ENCODE measurements at regions not wholly inside any gene's neighbourhood (a gene's known extent, or its start where the extent isn't known, plus 50 kb on each side); places are given as distances from the start of the nearest gene placed in this dataset.

DNA sequence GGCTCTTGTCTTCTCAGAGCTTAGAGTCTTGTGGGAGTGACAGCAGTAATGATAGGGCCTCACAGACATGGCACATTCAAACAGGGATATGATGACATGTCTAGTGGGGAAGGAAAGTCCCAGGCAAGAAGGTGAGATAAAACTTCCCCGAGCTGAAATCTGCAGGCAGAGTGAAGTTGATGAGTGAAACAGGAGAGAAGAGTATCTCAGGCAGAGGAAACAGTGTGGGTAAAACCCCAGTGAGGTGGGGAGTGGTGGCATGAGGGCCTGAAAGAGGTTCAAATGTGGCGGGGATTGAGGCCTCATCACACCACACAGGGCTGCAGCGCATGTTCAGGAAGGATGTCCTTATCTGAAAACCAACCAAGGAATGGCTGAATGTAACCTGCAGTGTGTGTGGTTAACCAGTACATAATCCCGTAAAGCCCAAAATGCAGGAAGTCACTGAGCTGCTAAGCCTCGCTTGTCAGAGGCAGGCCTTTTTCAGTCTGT, 153.8 kb upstream of the E2F8 start:
- no peak for DNase-seq

- DNase-seq = no peak
These were observed 153.2 kb upstream of the E2F8 start for GRCh38 chr11:19393941-19394340.

DNA sequence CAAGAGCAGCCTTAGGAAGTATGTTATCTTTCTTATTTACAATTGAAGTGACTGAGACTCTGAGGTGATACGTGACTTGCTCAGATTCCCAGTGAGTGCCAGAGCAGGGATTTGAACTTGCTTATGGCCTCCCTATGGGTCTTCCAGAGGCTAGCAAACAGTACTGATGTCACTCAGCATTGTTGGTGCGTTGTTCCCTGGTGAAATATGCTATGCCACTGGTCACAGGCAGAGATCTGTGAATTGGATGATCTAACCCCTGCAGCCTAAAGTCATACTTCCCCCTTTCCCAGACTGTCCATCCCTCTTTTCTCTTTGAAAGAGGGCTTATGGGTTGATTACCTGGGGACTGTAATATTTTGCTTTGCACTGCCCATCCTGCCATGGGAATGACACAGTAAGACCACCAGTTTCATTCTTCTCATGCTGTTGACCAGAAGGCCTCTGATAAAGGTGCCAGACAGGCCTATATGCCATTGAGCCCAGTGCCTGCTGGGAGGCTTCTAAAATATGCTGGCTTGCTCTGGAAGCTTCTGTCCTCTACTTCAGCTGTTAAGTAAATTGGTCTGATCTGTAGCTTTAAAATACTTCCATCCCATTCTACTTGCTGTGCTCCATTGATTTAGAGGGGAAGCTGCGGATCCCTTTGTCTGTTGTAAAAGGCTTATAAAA, 152.2 kb upstream of the E2F8 start:
- no peak for DNase-seq

- DNase-seq = no peak
These were observed 151.6 kb upstream of the E2F8 start for GRCh38 chr11:19392321-19392720.

DNA sequence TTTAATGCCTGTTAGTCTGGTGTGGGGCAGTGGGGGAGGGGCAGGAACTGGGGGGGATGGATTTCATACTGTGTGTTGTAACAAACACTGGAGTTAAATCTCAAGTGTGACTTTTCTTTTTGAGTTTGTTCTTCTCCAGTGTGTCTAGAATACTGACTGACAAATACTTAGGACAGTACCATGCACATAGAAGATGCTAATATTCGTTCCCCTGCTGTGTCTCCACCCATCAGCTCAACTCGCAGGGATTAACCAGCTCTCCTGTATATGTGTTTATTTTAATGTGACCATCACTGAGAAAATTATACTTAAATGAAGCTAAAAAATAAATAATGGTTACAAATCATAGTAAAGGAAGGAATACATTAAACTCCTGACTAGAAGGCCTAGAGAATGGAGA, 150.9 kb upstream of the E2F8 start:
- DNase-seq = no peak

DNA sequence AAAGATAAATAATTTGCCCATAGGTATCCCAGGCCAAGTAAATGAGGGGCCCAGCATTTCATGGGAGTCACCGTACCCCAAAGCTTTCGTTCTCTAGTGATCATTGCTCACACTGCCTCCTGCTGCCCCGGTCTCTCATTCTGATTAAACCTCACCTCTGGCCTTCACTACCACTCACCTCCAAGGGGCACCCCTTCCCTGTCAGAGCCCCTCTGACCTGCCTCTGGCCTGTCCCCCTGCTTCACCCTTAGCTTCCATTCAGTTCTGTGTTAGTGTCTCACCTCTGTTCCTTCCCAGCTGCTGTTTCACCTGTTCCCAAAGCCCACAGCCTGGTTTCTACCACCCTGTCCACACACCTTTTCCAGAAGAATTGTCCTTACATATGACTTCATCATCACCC, 150.3 kb upstream of the E2F8 start:
- no peak for DNase-seq

- no peak for DNase-seq
These were observed 149.1 kb upstream of the E2F8 start for GRCh38 chr11:19389787-19390303.

DNA sequence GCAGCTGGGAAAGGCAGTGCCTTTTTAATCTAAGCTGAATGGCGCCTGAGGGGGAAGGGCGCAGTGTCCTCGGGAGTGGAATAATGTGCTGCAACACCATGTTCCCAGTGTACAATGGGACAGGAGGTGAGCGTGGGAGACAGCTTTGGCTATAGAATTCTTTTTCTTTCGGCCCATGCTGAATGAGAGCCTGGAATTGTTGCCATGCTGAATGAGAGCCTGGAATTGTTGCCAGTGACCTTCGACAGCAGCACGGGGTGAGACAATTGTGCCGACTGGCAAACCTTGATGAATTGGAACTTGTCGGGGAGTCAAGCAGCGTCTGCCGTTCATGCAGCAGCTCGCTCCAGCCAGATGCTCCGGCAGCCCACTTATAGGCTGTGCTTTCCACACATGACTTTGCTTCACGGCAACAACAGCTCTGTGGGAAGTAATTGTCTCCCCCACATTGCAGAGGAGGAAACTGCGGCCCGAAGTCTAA, 141.4 kb upstream of the E2F8 start:
- no peak for DNase-seq

DNA sequence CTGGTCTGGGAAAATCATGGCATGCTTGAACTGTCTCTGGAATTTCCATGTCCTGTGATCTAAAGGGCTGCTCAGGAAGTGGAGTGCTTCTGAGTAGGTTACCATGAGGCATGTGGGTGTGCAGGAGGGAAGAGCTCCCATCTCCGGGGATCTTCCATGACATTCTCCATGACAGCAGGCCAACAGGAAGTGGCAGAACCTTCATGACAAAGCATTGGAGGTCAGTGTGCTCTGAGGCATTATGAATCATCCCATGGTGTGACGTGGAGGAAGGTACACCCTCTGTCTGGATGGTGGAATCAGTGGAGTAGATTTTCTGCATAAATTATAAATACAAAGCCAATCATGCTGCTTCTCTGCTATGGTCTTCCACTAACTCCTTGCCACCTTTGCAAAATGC, 139.6 kb upstream of the E2F8 start:
- DNase-seq = no peak

- DNase-seq = no peak
These were observed 138.7 kb upstream of the E2F8 start for GRCh38 chr11:19379465-19379864.

DNA sequence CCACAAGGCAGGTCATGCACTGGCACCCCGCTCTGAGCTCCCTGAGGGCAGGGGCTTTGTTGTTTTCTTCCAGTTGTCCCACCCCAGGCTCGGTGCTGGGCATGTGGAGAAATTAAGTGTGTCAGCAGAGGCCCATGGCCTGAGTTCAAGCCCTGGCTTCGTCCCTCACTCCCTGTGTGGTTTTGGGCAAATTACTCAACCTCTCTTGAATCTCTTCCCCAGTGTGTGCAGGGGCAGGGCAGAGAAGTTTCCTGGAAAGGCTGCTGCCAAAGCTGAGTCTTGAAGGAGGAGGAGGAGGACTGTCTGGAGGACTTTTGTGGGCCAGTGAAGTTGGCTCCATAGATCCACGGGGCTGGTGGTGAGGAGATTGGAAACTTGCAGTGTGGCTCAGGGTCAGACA, 138.1 kb upstream of the E2F8 start:
- DNase-seq = no peak

- DNase-seq = no peak
These were observed 137.1 kb upstream of the E2F8 start for GRCh38 chr11:19377881-19378280.

- no peak for DNase-seq
These were observed 134.7 kb upstream of the E2F8 start for GRCh38 chr11:19375440-19375839.

- DNase-seq = no peak
These were observed 133.4 kb upstream of the E2F8 start for GRCh38 chr11:19374151-19374569.

DNA sequence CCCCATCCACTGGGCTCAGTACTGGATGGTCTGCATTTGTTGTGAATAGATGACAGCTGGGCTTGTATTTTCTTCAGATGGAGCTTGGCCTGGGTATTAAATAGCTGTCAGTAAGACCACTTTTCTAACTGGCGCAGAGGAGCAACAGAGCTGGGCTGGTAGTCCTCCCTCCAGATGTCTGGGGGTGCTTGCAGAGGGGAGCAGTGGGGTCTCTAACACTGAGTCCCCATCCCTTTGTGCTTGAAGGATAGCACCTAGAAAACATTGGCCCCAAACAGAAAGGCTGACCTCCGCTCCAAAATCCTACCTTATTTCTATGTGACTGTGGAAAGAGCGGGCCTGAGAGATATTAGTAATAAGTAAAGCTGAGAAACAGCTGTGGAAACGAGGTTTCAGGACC, 131.6 kb upstream of the E2F8 start:
- no peak for DNase-seq

DNA sequence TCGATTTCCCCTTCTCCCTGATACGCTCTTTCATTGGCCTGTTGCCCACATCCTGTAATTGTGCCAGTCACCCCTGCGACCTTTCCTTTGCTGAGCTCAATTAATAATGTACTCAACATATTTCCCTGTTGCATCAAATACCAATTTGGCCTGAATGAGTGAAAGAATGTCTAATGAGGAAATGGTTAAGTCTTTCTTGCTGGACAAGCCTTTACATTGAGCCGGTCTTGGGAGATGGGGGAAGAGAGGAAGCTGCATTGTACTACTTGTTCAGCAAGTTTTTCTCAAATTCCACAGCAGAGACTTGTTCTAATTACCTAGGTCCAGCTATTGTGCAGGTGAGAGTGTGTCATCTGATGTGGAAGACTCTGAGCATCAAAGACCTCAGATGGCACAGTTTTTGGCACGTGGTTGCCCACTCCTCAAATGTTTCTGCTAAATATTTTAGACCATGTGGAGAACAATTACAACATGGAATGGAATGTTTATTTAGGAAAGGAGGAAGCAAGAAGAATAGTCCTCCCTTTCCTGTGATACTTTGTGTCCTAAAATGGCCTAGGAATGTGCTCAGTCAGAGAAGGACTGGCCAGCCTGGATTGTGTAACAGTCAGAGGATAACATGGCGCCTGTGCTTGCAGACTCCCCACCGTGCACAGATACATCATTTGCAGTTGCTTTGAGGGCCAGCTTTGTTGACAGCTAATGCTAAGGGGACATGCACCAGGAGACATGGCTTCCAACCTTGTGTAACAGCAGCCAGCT, 129.5 kb upstream of the E2F8 start:
- DNase-seq = no peak

GRCh38 chr11:19368726-19369375, 128.1 kb upstream of the E2F8 start:
- no peak for DNase-seq

GRCh38 chr11:19366992-19367709, 126.4 kb upstream of the E2F8 start:
- DNase-seq = no peak

GRCh38 chr11:19365743-19366410, 125.1 kb upstream of the E2F8 start:
- DNase-seq = no peak

DNA sequence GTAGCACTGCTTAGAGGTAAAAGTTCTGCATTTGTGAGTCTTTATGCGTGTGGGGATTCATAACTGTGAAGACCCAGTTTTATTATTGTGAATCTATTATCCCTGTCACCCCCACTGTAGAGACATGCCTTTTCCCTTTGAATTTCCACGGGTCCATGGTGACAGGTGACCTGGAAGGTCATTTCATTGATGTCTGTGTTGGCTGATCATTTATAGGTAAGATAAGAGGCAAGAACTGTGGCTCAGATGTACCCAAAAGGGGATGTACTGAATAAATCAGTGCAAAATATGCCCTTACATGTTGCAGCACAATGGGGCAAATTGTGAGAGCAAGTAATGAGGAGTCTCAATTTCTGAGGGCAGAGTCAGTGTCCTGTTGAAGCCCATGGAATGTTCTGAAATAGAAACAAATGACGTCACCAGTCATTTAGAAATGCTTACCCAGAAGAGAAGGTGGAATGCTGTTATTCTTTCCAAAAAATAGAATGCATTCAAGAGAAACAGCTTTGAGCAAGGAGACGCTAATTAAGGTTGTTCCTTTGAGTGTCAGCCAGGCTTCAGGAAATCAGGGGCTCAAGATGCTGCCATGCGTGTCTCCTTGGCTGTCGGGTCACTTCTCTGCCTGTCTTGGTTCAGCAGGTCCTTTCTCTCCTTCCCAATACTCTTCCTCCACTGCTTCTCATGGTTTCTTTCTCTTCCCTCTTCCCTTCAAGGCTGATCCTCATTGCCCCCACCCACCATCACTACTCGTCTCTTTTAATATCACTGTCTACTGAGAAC, 118.7 kb upstream of the E2F8 start:
- DNase-seq = no peak

DNA sequence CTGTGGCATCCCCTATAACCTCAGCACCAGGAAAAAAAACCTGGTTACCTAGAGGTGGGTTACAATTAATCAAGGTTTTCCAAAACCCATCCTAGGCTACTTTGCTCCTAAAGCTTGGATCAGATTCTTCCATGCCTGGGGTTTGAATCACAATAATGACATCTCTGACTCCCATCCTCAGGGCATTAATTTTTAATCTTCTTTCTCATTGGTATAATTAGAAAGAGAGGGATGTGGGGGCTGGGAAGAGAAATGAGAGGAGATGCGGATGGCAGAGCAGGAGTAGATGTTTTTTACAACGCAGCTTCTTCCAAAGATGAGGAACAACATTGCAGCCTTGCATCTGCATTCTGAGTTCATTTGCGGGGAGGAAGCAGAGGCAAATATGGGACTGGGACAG, 117.2 kb upstream of the E2F8 start:
- DNase-seq = no peak

DNA sequence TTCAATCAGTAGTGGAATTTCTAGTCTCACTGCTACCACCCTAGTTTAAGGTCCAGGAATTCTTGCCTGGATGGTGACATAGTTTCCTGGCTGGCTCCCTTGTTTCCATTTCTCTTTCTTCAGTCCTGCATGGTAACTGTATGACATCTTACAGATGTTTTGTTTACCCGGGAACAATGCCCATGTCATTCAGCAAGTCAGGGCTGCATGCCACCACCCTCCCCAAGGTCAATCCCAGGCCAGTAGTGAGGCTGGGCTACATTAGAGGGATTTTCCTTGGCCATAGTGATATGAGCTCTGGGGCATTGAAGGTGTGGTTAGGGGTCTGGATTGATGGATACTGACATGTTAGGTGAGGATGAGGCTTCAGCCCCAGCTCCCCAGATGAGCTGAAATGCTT, 114.9 kb upstream of the E2F8 start:
- no peak for DNase-seq

Measured in stimulated activated CD4-positive, alpha-beta T cell treated with anti-CD3 and anti-CD28 coated beads, Interleukin-2, amount 100 ng/mL, for 24 hours (primary cell).